Kidney (tissue), 13 donors: ENCODE measurements at regions not wholly inside any gene's neighbourhood (a gene's known extent, or its start where the extent isn't known, plus 50 kb on each side); places are given as distances from the start of the nearest gene placed in this dataset.
A peak's percentile ranks its signal among the peaks of the same experiment; 100 is the strongest.

Experiments
- DNase-seq, 5 donors: peaks; one replicate each; pipeline ENCODE4 v3.0.0-alpha.2; 2013 to 2020
- FAIRE-seq: peaks from 2 replicates; lab custom pipeline; 2012; peaks lifted over from hg19 to GRCh38; lab: Jason Lieb, UNC
- H3K27ac ChIP-seq, 2 donors: one replicate each; pipeline ENCODE4 v1.7.0; 2013; ENCODE audit warnings: low read depth in 2 of 2, low read length in 2 of 2, inconsistent platforms in 1 of 2
- H3K27me3 ChIP-seq: one replicate; pipeline ENCODE4 v1.7.1; 2013; ENCODE audit warnings: low read length, inconsistent platforms; ENCODE audit not compliant: control insufficient read depth, insufficient read depth
- H3K36me3 ChIP-seq, 3 donors: one replicate each; pipeline versions ENCODE4 v1.7.0 to v1.7.1; 2013; ENCODE audit warnings: low read length in 3 of 3, control low read depth in 1 of 3, inconsistent platforms in 1 of 3; ENCODE audit not compliant: insufficient read depth in 3 of 3, control insufficient read depth in 2 of 3
- H3K4me1 ChIP-seq, 3 donors: one replicate each; pipeline versions ENCODE4 v1.7.0 to v1.7.1; 2013; ENCODE audit warnings: low read length in 3 of 3, inconsistent platforms in 1 of 3, low read depth in 1 of 3; ENCODE audit not compliant: control insufficient read depth in 2 of 3, insufficient read depth in 2 of 3
- H3K4me3 ChIP-seq, 3 donors: one replicate each; pipeline versions ENCODE4 v1.7.0 to v1.8.1; 2013; ENCODE audit warnings: low read length in 3 of 3, control low read depth in 1 of 3, inconsistent platforms in 1 of 3
- H3K9ac ChIP-seq, 3 donors: one replicate each; pipeline versions ENCODE4 v1.7.0 to v1.7.1; 2013; ENCODE audit warnings: low read length in 3 of 3, control low read depth in 1 of 3, inconsistent platforms in 1 of 3
- H3K9me3 ChIP-seq, 3 donors: one replicate each; pipeline versions ENCODE4 v1.7.0 to v1.7.1; 2013; ENCODE audit warnings: low read length in 3 of 3, control low read depth in 1 of 3, inconsistent platforms in 1 of 3; ENCODE audit not compliant: control insufficient read depth in 2 of 3, insufficient read depth in 1 of 3
- CTCF ChIP-seq: IDR thresholded peaks from 3 replicates; pipeline ENCODE4 v1.5.1; 2012; ENCODE audit warnings: mild to moderate bottlenecking, moderate library complexity, borderline replicate concordance; ENCODE audit not compliant: insufficient read depth; ENCODE audit errors: extremely low read depth
- intact Hi-C: fragments of 100-400 bp; cut with DNase I; formaldehyde crosslinking; loops from one replicate; pipeline ENCODE4 v1.11.1; 2022
- donor health status: control.
- donor health status: control.
- donor health status: control.
- donor health status: control.
- donor health status: control.
- donor health status: DM: yes; HTN: yes; CAD: no.
- donor health status: Normal renal cell carcinoma (clear cell type).

- FAIRE-seq = no peak
- intact Hi-C loops = no loop called here
- no peak overlapping the region for H3K9ac ChIP-seq
Observed at GRCh38 chr4:17398035-17398434, 113.9 kb downstream of the QDPR start.

GRCh38 chr4:17397611-17398010 is 114.3 kb downstream of the QDPR start:
- intact Hi-C loops = no loop called here
- H3K27ac ChIP-seq = no peak overlapping the region
- peak in 1 of 5 donors; percentile 6 for DNase-seq
- H3K4me3 ChIP-seq = no peak overlapping the region
- no peaks in the 10 kb centered on the region for H3K36me3 ChIP-seq
- H3K9me3 ChIP-seq = no peaks in the 10 kb centered on the region
- TF ChIP-seq CTCF = no peak
- no peak overlapping the region for H3K9ac ChIP-seq
- H3K27me3 ChIP-seq = no peaks in the 10 kb centered on the region
- FAIRE-seq = no peak
- H3K4me1 ChIP-seq = no peaks in the 10 kb centered on the region

More at GRCh38 chr4:17398035-17398434, 113.9 kb downstream of the QDPR start:
- no peak for DNase-seq
- no peak overlapping the region for H3K4me3 ChIP-seq
- H3K27ac ChIP-seq = no peak overlapping the region
- no peaks in the 10 kb centered on the region for H3K4me1 ChIP-seq
- H3K36me3 ChIP-seq = no peaks in the 10 kb centered on the region
- H3K27me3 ChIP-seq = no peaks in the 10 kb centered on the region
- TF ChIP-seq CTCF = no peak
- no peaks in the 10 kb centered on the region for H3K9me3 ChIP-seq

- no peak for FAIRE-seq
- no peak overlapping the region for H3K9ac ChIP-seq
- H3K4me3 ChIP-seq = peak overlapping the region in 1 of 3 donors; percentile 6
- no peaks in the 10 kb centered on the region for H3K36me3 ChIP-seq
- H3K9me3 ChIP-seq = no peaks in the 10 kb centered on the region
- no peaks in the 10 kb centered on the region for H3K27me3 ChIP-seq
- no peak overlapping the region for H3K27ac ChIP-seq
- intact Hi-C loops = no loop called here
- TF ChIP-seq CTCF = no peak
- no peaks in the 10 kb centered on the region for H3K4me1 ChIP-seq
- DNase-seq = peak in 2 of 5 donors; percentile 49 to 63
Observed at GRCh38 chr4:17385403-17385802, 126.5 kb downstream of the QDPR start.

- no peaks in the 10 kb centered on the region for H3K9me3 ChIP-seq
- no peaks in the 10 kb centered on the region for H3K27me3 ChIP-seq
- TF ChIP-seq CTCF = no peak
- H3K4me1 ChIP-seq = no peaks in the 10 kb centered on the region
- DNase-seq (no peak), FAIRE-seq (no peak)
- H3K27ac ChIP-seq = no peak overlapping the region
- no peaks in the 10 kb centered on the region for H3K36me3 ChIP-seq
- no peak overlapping the region for H3K4me3 ChIP-seq
- H3K9ac ChIP-seq = no peak overlapping the region
- intact Hi-C loops = no loop called here
Observed at GRCh38 chr4:17380347-17380746, 131.5 kb downstream of the QDPR start.
